CD4-positive, alpha-beta T cell (primary cell): ENCODE measurements at regions not wholly inside any gene's neighbourhood (a gene's known extent, or its start where the extent isn't known, plus 50 kb on each side); places are given as distances from the start of the nearest gene placed in this dataset.

ENCODE experiments used
- ATAC-seq: fragments of 200-7000 bp; cut with Tn5 transposase; one replicate; pipeline ENCODE4 v1.10.0; 2022; ENCODE audit warnings: mild to moderate bottlenecking; ENCODE audit not compliant: poor library complexity
- CTCF ChIA-PET: fragments of 350-600 bp; sonication (Branson Sonifier 250); formaldehyde crosslinking; loops from one replicate; lab custom pipeline; 2021; ENCODE audit warnings: antibody characterized with exemption, inconsistent platforms; lab: Charles Lee
- POLR2A ChIA-PET: fragments of 350-600 bp; sonication (Branson Sonifier 250); formaldehyde crosslinking; loops from one replicate; lab custom pipeline; 2021; ENCODE audit warnings: antibody characterized with exemption, inconsistent platforms; lab: Charles Lee
- DNase-seq, 14 experiments: peaks; one replicate each; pipeline ENCODE4 v3.0.0-alpha.2; 2013 to 2020; ENCODE audit warnings: mixed read lengths in 2 of 14
- H3K27ac ChIP-seq, 2 donors: one replicate each; pipeline versions ENCODE4 v1.5.1 to v1.7.0; 2013; ENCODE audit warnings: low read length in 2 of 2, low read depth in 1 of 2, mild to moderate bottlenecking in 1 of 2
- H3K27me3 ChIP-seq, 2 experiments: 1 replicate in 1 of 2; 2 replicates in 1 of 2; pipeline versions ENCODE4 v1.6.1 to v1.7.0; 2013; ENCODE audit warnings: low read length in 2 of 2, control low read depth in 1 of 2, mild to moderate bottlenecking in 1 of 2, moderate library complexity in 1 of 2; ENCODE audit not compliant: insufficient read depth in 2 of 2, control insufficient read depth in 1 of 2
- H3K36me3 ChIP-seq: one replicate; pipeline ENCODE4 v1.6.1; 2013; ENCODE audit warnings: low read length, control low read depth; ENCODE audit not compliant: insufficient read depth
- H3K4me1 ChIP-seq: one replicate; pipeline ENCODE4 v1.6.1; 2013; ENCODE audit warnings: low read length, control low read depth; ENCODE audit not compliant: insufficient read depth
- H3K4me3 ChIP-seq: one replicate; pipeline ENCODE4 v1.5.1; 2013; ENCODE audit warnings: mild to moderate bottlenecking, low read length, moderate library complexity
- H3K9me3 ChIP-seq, 2 experiments: 1 replicate in 1 of 2; 2 replicates in 1 of 2; pipeline versions ENCODE4 v1.6.1 to v1.7.0; 2013; ENCODE audit warnings: low read length in 2 of 2, mild to moderate bottlenecking in 2 of 2, control low read depth in 1 of 2, moderate library complexity in 1 of 2; ENCODE audit not compliant: control insufficient read depth in 1 of 2, insufficient read depth in 1 of 2
- H3K27ac Mint-ChIP-seq: one replicate; pipeline ENCODE4 v1.8.0; 2020; ENCODE audit warnings: mixed read lengths
- H3K27me3 Mint-ChIP-seq: one replicate; pipeline ENCODE4 v1.8.0; 2021; ENCODE audit warnings: mixed read lengths
- H3K36me3 Mint-ChIP-seq: one replicate; pipeline ENCODE4 v1.8.0; 2021; ENCODE audit warnings: low read depth, mixed read lengths
- H3K4me1 Mint-ChIP-seq: one replicate; pipeline ENCODE4 v1.8.0; 2021; ENCODE audit warnings: low read depth, mixed read lengths
- H3K4me3 Mint-ChIP-seq: one replicate; pipeline ENCODE4 v1.8.0; 2020; ENCODE audit warnings: mild to moderate bottlenecking, mixed read lengths
- H3K9me3 Mint-ChIP-seq: one replicate; pipeline ENCODE4 v1.8.0; 2020; ENCODE audit warnings: mixed read lengths
- CTCF ChIP-seq: fragments of 200-600 bp; IDR thresholded peaks from one replicate; pipeline ENCODE4 v1.8.0; 2022; ENCODE audit warnings: antibody characterized with exemption, mild to moderate bottlenecking
- intact Hi-C, 2 experiments: fragments of 100-400 bp; cut with DNase I in 1 of 2; cut with micrococcal nuclease in 1 of 2; formaldehyde crosslinking; loops; one replicate each; pipeline versions ENCODE4 v1.15.1 to v1.9.0; 2023 to 2025; cut with DNase I, micrococcal nuclease

- H3K36me3 ChIP-seq, result no peaks in the 10 kb centered on the region
- Mint-ChIP-seq H3K27me3 (peaks cover 4% of the 10 kb centered on the region), H3K36me3 (no peaks in the 10 kb centered on the region), H3K4me1 (no peaks in the 10 kb centered on the region), H3K27ac (no peak overlapping the region), H3K9me3 (no peaks in the 10 kb centered on the region), H3K4me3 (no peak overlapping the region)
- H3K4me1 ChIP-seq, result no peaks in the 10 kb centered on the region
- H3K27me3 ChIP-seq, result no peaks in the 10 kb centered on the region
- H3K4me3 ChIP-seq, result no peak overlapping the region
- no peak overlapping the region for H3K27ac ChIP-seq
- intact Hi-C loops, result no loop called here
- ATAC-seq (no peak), DNase-seq (no peak)
- peaks cover 0 to 3% of the 10 kb centered on the region in 2 experiments for H3K9me3 ChIP-seq
- CTCF ChIA-PET, result interaction anchor here (1.1 to 1.7 kb wide), 2 partner anchors 12 to 26 kb away, joined by 3 read pairs; no protein-coding TSS in a partner anchor
- TF ChIP-seq CTCF, result no peak
- POLR2A ChIA-PET, result no interaction called here
Measured at GRCh38 chr1:221457685-221458446, 284.0 kb downstream of the DUSP10 start.

GRCh38 chr1:221458447-221459156 lies 283.3 kb downstream of the DUSP10 start:
- no peaks in the 10 kb centered on the region for H3K4me1 ChIP-seq
- Mint-ChIP-seq H3K27ac (no peak overlapping the region), H3K4me1 (no peaks in the 10 kb centered on the region), H3K36me3 (no peaks in the 10 kb centered on the region), H3K27me3 (no peaks in the 10 kb centered on the region), H3K9me3 (no peaks in the 10 kb centered on the region), H3K4me3 (no peak overlapping the region)
- no peaks in the 10 kb centered on the region for H3K36me3 ChIP-seq
- H3K4me3 ChIP-seq, result no peak overlapping the region
- no peak for TF ChIP-seq CTCF
- CTCF ChIA-PET, result interaction anchor here (0.5 to 1.7 kb wide), 3 partner anchors 13 to 41 kb away, joined by 3 read pairs; no protein-coding TSS in a partner anchor
- ATAC-seq, result no peak
- POLR2A ChIA-PET, result no interaction called here
- peaks cover 0 to 1% of the 10 kb centered on the region in 2 experiments for H3K9me3 ChIP-seq
- intact Hi-C loops, result no loop called here
- no peak for DNase-seq
- no peak overlapping the region for H3K27ac ChIP-seq
- H3K27me3 ChIP-seq, result no peaks in the 10 kb centered on the region

GRCh38 chr1:221459558-221459957 lies 282.3 kb downstream of the DUSP10 start:
- Mint-ChIP-seq H3K27ac (no peak overlapping the region), H3K27me3 (no peaks in the 10 kb centered on the region), H3K36me3 (no peaks in the 10 kb centered on the region), H3K4me3 (no peak overlapping the region), H3K4me1 (no peaks in the 10 kb centered on the region), H3K9me3 (no peaks in the 10 kb centered on the region)
- POLR2A ChIA-PET, result no interaction called here
- no peak for ATAC-seq
- Histone ChIP-seq H3K27ac (no peak overlapping the region), H3K36me3 (no peaks in the 10 kb centered on the region), H3K9me3 (no peaks in the 10 kb centered on the region), H3K4me1 (no peaks in the 10 kb centered on the region), H3K4me3 (no peak overlapping the region), H3K27me3 (no peaks in the 10 kb centered on the region)
- CTCF ChIA-PET, result no interaction called here
- intact Hi-C loops, result no loop called here
- DNase-seq, result no peak
- no peak for TF ChIP-seq CTCF
